NB4 (cell line): ENCODE measurements at regions not wholly inside any gene's neighbourhood (a gene's known extent, or its start where the extent isn't known, plus 50 kb on each side); places are given as distances from the start of the nearest gene placed in this dataset.

Experiments used
- CTCF ChIP-seq: IDR thresholded peaks from one replicate; pipeline ENCODE4 v1.5.1; 2012; ENCODE audit warnings: low read depth, low read length
- POLR2A ChIP-seq: IDR thresholded peaks from 2 replicates; pipeline ENCODE4 v1.6.1; 2011; ENCODE audit warnings: mild to moderate bottlenecking; ENCODE audit not compliant: insufficient read length; ENCODE audit errors: extremely low read depth
- TF ChIP-seq, protein P1 (sequence below): IDR thresholded peaks from 2 replicates; pipeline ENCODE4 v1.6.1; 2011; ENCODE audit warnings: low read depth, low read length

GRCh38 chr6:134628154-134628553 lies 310.2 kb upstream of the SGK1 start:
- TF ChIP-seq CTCF (no peak), POLR2A (no peak)
- TF ChIP-seq, protein P1, sequence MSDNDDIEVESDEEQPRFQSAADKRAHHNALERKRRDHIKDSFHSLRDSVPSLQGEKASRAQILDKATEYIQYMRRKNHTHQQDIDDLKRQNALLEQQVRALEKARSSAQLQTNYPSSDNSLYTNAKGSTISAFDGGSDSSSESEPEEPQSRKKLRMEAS, result no peak
